H9 (cell line): ENCODE measurements at regions not wholly inside any gene's neighbourhood (a gene's known extent, or its start where the extent isn't known, plus 50 kb on each side); places are given as distances from the start of the nearest gene placed in this dataset.

Source experiments
- DNase-seq: peaks from one replicate; pipeline ENCODE4 v3.0.0-alpha.2; 2017
- H2AFZ ChIP-seq: one replicate; pipeline ENCODE4 v1.6.1; 2013; ENCODE audit warnings: mild to moderate bottlenecking, low read length, control low read depth, moderate library complexity
- H2AK5ac ChIP-seq: 2 replicates; pipeline ENCODE4 v1.6.1; 2013; ENCODE audit warnings: low read length, control low read depth, mixed read lengths; ENCODE audit not compliant: insufficient read length
- H2BK120ac ChIP-seq: one replicate; pipeline ENCODE4 v1.6.1; 2013; ENCODE audit warnings: low read depth, mild to moderate bottlenecking, low read length, control low read depth, inconsistent platforms; ENCODE audit not compliant: poor library complexity, severe bottlenecking
- H2BK12ac ChIP-seq: 2 replicates; pipeline ENCODE4 v1.6.1; 2013; ENCODE audit warnings: low read length, control low read depth, mixed read lengths, low read depth; ENCODE audit not compliant: insufficient read length
- H2BK15ac ChIP-seq: 2 replicates; pipeline ENCODE4 v1.6.1; 2013; ENCODE audit warnings: low read depth, low read length, control low read depth
- H2BK20ac ChIP-seq: one replicate; pipeline ENCODE4 v1.6.1; 2013; ENCODE audit warnings: low read depth, mild to moderate bottlenecking, low read length, control low read depth, inconsistent platforms; ENCODE audit not compliant: poor library complexity, severe bottlenecking
- H2BK5ac ChIP-seq: 2 replicates; pipeline ENCODE4 v1.6.1; 2013; ENCODE audit warnings: low read length, control low read depth, mixed read lengths; ENCODE audit not compliant: insufficient read length
- H3K14ac ChIP-seq: 2 replicates; pipeline ENCODE4 v1.6.1; 2013; ENCODE audit warnings: low read length, control low read depth; ENCODE audit not compliant: insufficient read depth
- H3K18ac ChIP-seq: 2 replicates; pipeline ENCODE4 v1.6.1; 2013; ENCODE audit warnings: low read depth, mild to moderate bottlenecking, mixed read lengths, low read length, control low read depth; ENCODE audit not compliant: insufficient read length
- H3K23ac ChIP-seq: 2 replicates; pipeline ENCODE4 v1.6.1; 2013; ENCODE audit warnings: low read length, control low read depth, mixed read lengths, low read depth; ENCODE audit not compliant: insufficient read length
- H3K23me2 ChIP-seq: 2 replicates; pipeline ENCODE4 v1.6.1; 2013; ENCODE audit warnings: low read depth, mild to moderate bottlenecking, mixed read lengths, low read length, control low read depth; ENCODE audit not compliant: insufficient read length, poor library complexity, severe bottlenecking
- H3K27ac ChIP-seq: 2 replicates; pipeline ENCODE4 v1.5.1; 2013; ENCODE audit warnings: low read length, control low read depth, mixed read lengths, low read depth; ENCODE audit not compliant: insufficient read length
- H3K27me3 ChIP-seq: 2 replicates; pipeline ENCODE4 v1.6.1; 2013; ENCODE audit warnings: low read length, control low read depth, inconsistent platforms; ENCODE audit not compliant: insufficient read depth
- H3K4ac ChIP-seq: 2 replicates; pipeline ENCODE4 v1.6.1; 2013; ENCODE audit warnings: low read depth, mild to moderate bottlenecking, control low read depth, inconsistent platforms, low read length, moderate library complexity
- H3K4me1 ChIP-seq: 2 replicates; pipeline ENCODE4 v1.6.1; 2013; ENCODE audit warnings: low read length, control low read depth, inconsistent platforms; ENCODE audit not compliant: insufficient read depth
- H3K4me2 ChIP-seq: 2 replicates; pipeline ENCODE4 v1.6.1; 2013; ENCODE audit warnings: low read length, control low read depth, mixed read lengths; ENCODE audit not compliant: insufficient read length, insufficient read depth
- H3K56ac ChIP-seq: 2 replicates; pipeline ENCODE4 v1.6.1; 2013; ENCODE audit warnings: low read depth, mild to moderate bottlenecking, mixed read lengths, low read length, control low read depth; ENCODE audit not compliant: insufficient read length
- H3K79me1 ChIP-seq: 2 replicates; pipeline ENCODE4 v1.6.1; 2013; ENCODE audit warnings: low read depth, mild to moderate bottlenecking, moderate library complexity, low read length, control low read depth, inconsistent platforms; ENCODE audit not compliant: insufficient read depth, poor library complexity, severe bottlenecking
- H3K79me2 ChIP-seq: 2 replicates; pipeline ENCODE4 v1.6.1; 2013; ENCODE audit warnings: low read length, control low read depth, inconsistent platforms; ENCODE audit not compliant: insufficient read depth
- H3K9ac ChIP-seq: 2 replicates; pipeline ENCODE4 v1.6.1; 2013; ENCODE audit warnings: low read length, control low read depth, mixed read lengths; ENCODE audit not compliant: insufficient read length; ENCODE audit errors: extremely low read depth
- H3K9me3 ChIP-seq: one replicate; pipeline ENCODE4 v1.6.1; 2013; ENCODE audit warnings: low read depth, low read length, inconsistent platforms; ENCODE audit not compliant: control insufficient read depth
- H3T11ph ChIP-seq: one replicate; pipeline ENCODE4 v1.6.1; 2013; ENCODE audit warnings: mild to moderate bottlenecking, low read length, control low read depth, inconsistent platforms
- H4K20me1 ChIP-seq: one replicate; pipeline ENCODE4 v1.6.1; 2013; ENCODE audit not compliant: control insufficient read depth, insufficient read length, insufficient read depth
- H4K5ac ChIP-seq: 2 replicates; pipeline ENCODE4 v1.6.1; 2013; ENCODE audit warnings: low read depth, mild to moderate bottlenecking, mixed read lengths, low read length, control low read depth; ENCODE audit not compliant: insufficient read length
- H4K8ac ChIP-seq: replicated peaks from 2 replicates; pipeline ENCODE4 v1.6.1; 2013; ENCODE audit warnings: low read length, control low read depth, mixed read lengths, low read depth; ENCODE audit not compliant: insufficient read length
- H4K91ac ChIP-seq: 2 replicates; pipeline ENCODE4 v1.6.1; 2013; ENCODE audit warnings: low read depth, mild to moderate bottlenecking, moderate library complexity, mixed read lengths, low read length, control low read depth; ENCODE audit not compliant: insufficient read length
- H3K27ac Mint-ChIP-seq, 3 experiments: 2 replicates in 2 of 3; 3 replicates in 1 of 3; pipeline ENCODE4 v1.8.0; 2020 to 2021; ENCODE audit warnings: mixed read lengths in 3 of 3, mild to moderate bottlenecking in 1 of 3, moderate library complexity in 1 of 3
- H3K27me3 Mint-ChIP-seq: 2 replicates; pipeline ENCODE4 v1.8.0; 2021; ENCODE audit warnings: low read depth, mild to moderate bottlenecking, moderate library complexity, mixed read lengths
- H3K36me3 Mint-ChIP-seq, 3 experiments: 2 replicates in 2 of 3; 3 replicates in 1 of 3; pipeline ENCODE4 v1.8.0; 2020 to 2021; ENCODE audit warnings: low read depth in 3 of 3, mixed read lengths in 3 of 3; ENCODE audit not compliant: insufficient read depth in 1 of 3
- H3K4me1 Mint-ChIP-seq, 2 experiments: 2 replicates each; pipeline ENCODE4 v1.8.0; 2020; ENCODE audit warnings: mixed read lengths in 2 of 2
- H3K4me3 Mint-ChIP-seq, 2 experiments: 2 replicates in 1 of 2; 3 replicates in 1 of 2; pipeline ENCODE4 v1.8.0; 2020 to 2021; ENCODE audit warnings: mild to moderate bottlenecking in 2 of 2, mixed read lengths in 2 of 2, moderate library complexity in 1 of 2
- H3K9me3 Mint-ChIP-seq, 2 experiments: 2 replicates in 1 of 2; 3 replicates in 1 of 2; pipeline ENCODE4 v1.8.0; 2020; ENCODE audit warnings: mild to moderate bottlenecking in 2 of 2, mixed read lengths in 2 of 2, moderate library complexity in 1 of 2
- WGBS: extraction: QIAGEN DNeasy Blood & Tissue Kit; methylation state at CpG from one replicate; pipeline ENCODE4 v1.1.7; 2013; ENCODE audit warnings: missing lambda C conversion rate, low lambda C conversion rate, mixed read lengths; ENCODE audit not compliant: insufficient read length; ENCODE audit errors: extremely low coverage; 5-methylcytosine and 5-hydroxymethylcytosine counted together
- TF ChIP-seq, protein P1 (sequence below): fragments of 200-600 bp; sonication (generic); conservative IDR thresholded peaks from 3 replicates; pipeline ENCODE4 v1.8.0; 2021; ENCODE audit warnings: antibody characterized with exemption, mild to moderate bottlenecking

DNA sequence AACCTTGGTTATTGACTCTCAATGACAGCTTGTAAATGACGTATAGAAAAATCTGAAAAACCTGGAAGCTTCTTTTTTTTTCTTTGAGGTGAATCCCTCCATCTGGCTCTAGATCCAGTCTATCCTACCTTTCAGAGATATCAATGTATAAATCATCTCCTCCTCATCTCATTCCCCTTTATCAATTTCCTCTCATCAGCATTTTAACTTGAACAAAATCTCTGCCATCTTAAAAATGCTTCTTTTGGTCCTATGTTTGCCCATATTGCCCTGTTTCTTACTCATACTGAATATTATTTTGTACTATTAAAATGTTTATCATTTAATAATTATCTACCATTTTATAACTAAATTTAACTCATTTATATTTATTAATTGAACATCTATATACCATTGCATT, 306.7 kb upstream of the TSHZ2 start:
- TF ChIP-seq, protein P1, sequence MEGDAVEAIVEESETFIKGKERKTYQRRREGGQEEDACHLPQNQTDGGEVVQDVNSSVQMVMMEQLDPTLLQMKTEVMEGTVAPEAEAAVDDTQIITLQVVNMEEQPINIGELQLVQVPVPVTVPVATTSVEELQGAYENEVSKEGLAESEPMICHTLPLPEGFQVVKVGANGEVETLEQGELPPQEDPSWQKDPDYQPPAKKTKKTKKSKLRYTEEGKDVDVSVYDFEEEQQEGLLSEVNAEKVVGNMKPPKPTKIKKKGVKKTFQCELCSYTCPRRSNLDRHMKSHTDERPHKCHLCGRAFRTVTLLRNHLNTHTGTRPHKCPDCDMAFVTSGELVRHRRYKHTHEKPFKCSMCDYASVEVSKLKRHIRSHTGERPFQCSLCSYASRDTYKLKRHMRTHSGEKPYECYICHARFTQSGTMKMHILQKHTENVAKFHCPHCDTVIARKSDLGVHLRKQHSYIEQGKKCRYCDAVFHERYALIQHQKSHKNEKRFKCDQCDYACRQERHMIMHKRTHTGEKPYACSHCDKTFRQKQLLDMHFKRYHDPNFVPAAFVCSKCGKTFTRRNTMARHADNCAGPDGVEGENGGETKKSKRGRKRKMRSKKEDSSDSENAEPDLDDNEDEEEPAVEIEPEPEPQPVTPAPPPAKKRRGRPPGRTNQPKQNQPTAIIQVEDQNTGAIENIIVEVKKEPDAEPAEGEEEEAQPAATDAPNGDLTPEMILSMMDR = no peak

More for the DNA sequence above, 306.7 kb upstream of the TSHZ2 start:
- Histone ChIP-seq H3K27me3 (no peaks in the 10 kb centered on the region), H4K5ac (no peak overlapping the region), H3K18ac (no peak overlapping the region), H4K20me1 (no peaks in the 10 kb centered on the region), H2BK15ac (no peak overlapping the region), H3K79me2 (no peaks in the 10 kb centered on the region), H3K23ac (no peak overlapping the region), H3K14ac (no peak overlapping the region), H3K9ac (no peak overlapping the region), H3K4ac (no peak overlapping the region), H3K56ac (no peak overlapping the region), H2AFZ (no peak overlapping the region), H3K4me2 (no peak overlapping the region), H2BK120ac (no peak overlapping the region), H3K79me1 (no peaks in the 10 kb centered on the region), H4K91ac (no peak overlapping the region), H2BK5ac (no peak overlapping the region), H3K27ac (no peak overlapping the region), H4K8ac (no peak overlapping the region), H2BK20ac (no peak overlapping the region), H3K23me2 (no peaks in the 10 kb centered on the region), H3K4me1 (no peaks in the 10 kb centered on the region), H3K9me3 (no peaks in the 10 kb centered on the region), H2AK5ac (no peak overlapping the region), H3T11ph (no peak overlapping the region), H2BK12ac (no peak overlapping the region)
- Mint-ChIP-seq H3K36me3 (no peaks in the 10 kb centered on the region), H3K4me3 (no peak overlapping the region), H3K27me3 (peaks cover 5% of the 10 kb centered on the region; the same call in 1 of the 2 replicates), H3K4me1 (no peaks in the 10 kb centered on the region), H3K27ac (no peak overlapping the region), H3K9me3 (no peaks in the 10 kb centered on the region)
- DNase-seq = no peak
- WGBS = no CpG with 5 or more reads among the region's 1 CpG
